Cardiac muscle cell (in vitro differentiated cells and primary cell): ENCODE measurements at regions not wholly inside any gene's neighbourhood (a gene's known extent, or its start where the extent isn't known, plus 50 kb on each side); places are given as distances from the start of the nearest gene placed in this dataset.

ENCODE experiments used
- DNase-seq, 2 donors: peaks; one replicate each; pipeline versions ENCODE4 v3.0.0 to v3.0.0-alpha.2; 2010 to 2017; ENCODE audit warnings: low read depth in 1 of 2, low spot score in 1 of 2
- H3K27ac ChIP-seq: fragments of 200-600 bp; sonication (generic); 2 replicates; pipeline ENCODE4 v1.5.1; 2016
- H3K27me3 ChIP-seq: fragments of 200-600 bp; sonication (generic); 2 replicates; pipeline ENCODE4 v1.6.0; 2016; ENCODE audit warnings: control low read depth
- H3K36me3 ChIP-seq: fragments of 200-600 bp; sonication (generic); 2 replicates; pipeline ENCODE4 v1.5.1; 2016; ENCODE audit warnings: control low read depth
- H3K4me1 ChIP-seq: fragments of 200-600 bp; sonication (generic); 2 replicates; pipeline ENCODE4 v1.8.1; 2017; ENCODE audit warnings: low read depth, mild to moderate bottlenecking, mixed run types
- H3K4me3 ChIP-seq: fragments of 200-600 bp; sonication (generic); 2 replicates; pipeline ENCODE4 v1.5.1; 2016; ENCODE audit warnings: mild to moderate bottlenecking
- H3K9me3 ChIP-seq: fragments of 200-600 bp; sonication (generic); 2 replicates; pipeline ENCODE4 v1.5.1; 2017; ENCODE audit warnings: low read depth, mild to moderate bottlenecking, control low read depth
- TF ChIP-seq, protein P1 (sequence below): IDR thresholded peaks from 2 replicates; pipeline ENCODE4 v1.5.1; 2012; ENCODE audit warnings: low read depth, mild to moderate bottlenecking, low read length

DNA sequence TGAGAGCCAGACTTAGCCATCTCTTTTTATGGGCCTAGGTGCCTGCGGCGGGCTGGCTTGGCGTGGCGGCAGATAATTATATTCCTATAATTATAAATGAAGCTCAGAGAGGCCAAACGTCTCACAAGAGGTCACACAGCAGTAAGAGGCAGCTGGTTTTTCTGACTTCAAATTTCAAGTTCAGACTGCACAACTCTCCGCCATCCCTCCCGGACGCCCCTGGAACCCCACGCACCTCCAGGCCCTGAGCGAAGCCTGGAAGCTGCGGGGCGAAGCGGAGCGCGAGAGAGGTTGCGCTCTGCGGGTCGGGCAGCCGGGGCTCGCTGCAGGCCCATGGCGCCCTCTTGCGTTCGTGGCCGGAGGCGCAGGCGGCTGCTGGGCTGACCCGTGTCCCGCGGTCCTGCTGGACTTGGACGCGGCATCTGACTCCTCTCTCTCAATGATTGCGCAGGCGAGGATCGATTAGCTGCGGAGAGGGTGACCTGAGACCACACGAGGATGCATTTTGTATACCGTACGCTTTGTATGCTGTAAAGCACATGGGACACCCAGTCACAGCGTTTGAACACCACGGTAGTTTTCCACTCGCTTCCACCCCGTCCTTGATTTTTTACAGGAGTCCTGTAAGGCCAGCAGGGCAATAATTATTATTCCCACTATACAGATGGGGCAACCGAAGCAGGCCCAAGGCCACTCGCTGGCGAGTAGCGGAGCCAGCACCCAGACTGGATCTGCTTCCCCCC is 272.7 kb downstream of the FOXD2 start:
- Histone ChIP-seq H3K4me3 (peak overlapping the region; percentile 27), H3K27ac (no peak overlapping the region), H3K9me3 (no peaks in the 10 kb centered on the region), H3K4me1 (no peaks in the 10 kb centered on the region), H3K27me3 (peaks cover 100% of the 10 kb centered on the region), H3K36me3 (no peaks in the 10 kb centered on the region)
- DNase-seq, result peak; percentile 62 to 78
- TF ChIP-seq, protein P1, sequence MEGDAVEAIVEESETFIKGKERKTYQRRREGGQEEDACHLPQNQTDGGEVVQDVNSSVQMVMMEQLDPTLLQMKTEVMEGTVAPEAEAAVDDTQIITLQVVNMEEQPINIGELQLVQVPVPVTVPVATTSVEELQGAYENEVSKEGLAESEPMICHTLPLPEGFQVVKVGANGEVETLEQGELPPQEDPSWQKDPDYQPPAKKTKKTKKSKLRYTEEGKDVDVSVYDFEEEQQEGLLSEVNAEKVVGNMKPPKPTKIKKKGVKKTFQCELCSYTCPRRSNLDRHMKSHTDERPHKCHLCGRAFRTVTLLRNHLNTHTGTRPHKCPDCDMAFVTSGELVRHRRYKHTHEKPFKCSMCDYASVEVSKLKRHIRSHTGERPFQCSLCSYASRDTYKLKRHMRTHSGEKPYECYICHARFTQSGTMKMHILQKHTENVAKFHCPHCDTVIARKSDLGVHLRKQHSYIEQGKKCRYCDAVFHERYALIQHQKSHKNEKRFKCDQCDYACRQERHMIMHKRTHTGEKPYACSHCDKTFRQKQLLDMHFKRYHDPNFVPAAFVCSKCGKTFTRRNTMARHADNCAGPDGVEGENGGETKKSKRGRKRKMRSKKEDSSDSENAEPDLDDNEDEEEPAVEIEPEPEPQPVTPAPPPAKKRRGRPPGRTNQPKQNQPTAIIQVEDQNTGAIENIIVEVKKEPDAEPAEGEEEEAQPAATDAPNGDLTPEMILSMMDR, result peak; percentile 97
